RWPE1 (cell line): ENCODE measurements at regions not wholly inside any gene's neighbourhood (a gene's known extent, or its start where the extent isn't known, plus 50 kb on each side); places are given as distances from the start of the nearest gene placed in this dataset.

Experiments used
- CTCF ChIA-PET: fragments of 350-600 bp; sonication (Branson Sonifier 250); formaldehyde crosslinking; extraction: SDS; loops from one replicate; lab custom pipeline; 2021; lab: Yijun Ruan, JAX
- POLR2A ChIA-PET: fragments of 400-600 bp; formaldehyde crosslinking; extraction: SDS; loops from one replicate; lab custom pipeline; 2020; ENCODE audit warnings: antibody characterized with exemption; ENCODE audit not compliant: low non-redundant PET; lab: Yijun Ruan, JAX
- DNase-seq: peaks from one replicate; pipeline ENCODE4 v3.0.0; 2012; ENCODE audit warnings: low spot score
- H3K27ac ChIP-seq: fragments of 450-650 bp; 2 replicates; pipeline ENCODE4 v1.5.1; 2017
- CTCF ChIP-seq: fragments of 450-650 bp; conservative IDR thresholded peaks from 2 replicates; pipeline ENCODE4 v1.5.1; 2017; ENCODE audit warnings: low read depth, mild to moderate bottlenecking

GRCh38 chr5:20229303-20230005 lies 241.5 kb upstream of the CDH18 start:
- ChIA-PET POLR2A (no interaction called here), CTCF (no interaction called here)
- H3K27ac ChIP-seq: no peak overlapping the region
- TF ChIP-seq CTCF: no peak
- no peak for DNase-seq

- CTCF ChIA-PET: no interaction called here
- TF ChIP-seq CTCF: no peak
- no peak for DNase-seq
- no peak overlapping the region for H3K27ac ChIP-seq
- POLR2A ChIA-PET: no interaction called here
These were observed 237.0 kb upstream of the CDH18 start for GRCh38 chr5:20224966-20225365.

- H3K27ac ChIP-seq: no peak overlapping the region
- POLR2A ChIA-PET: no interaction called here
- DNase-seq: no peak
- CTCF ChIA-PET: interaction anchor here (0.7 kb wide), 1 partner anchor 37 kb away, joined by 3 read pairs; no protein-coding TSS in a partner anchor
- no peak for TF ChIP-seq CTCF
These were observed 236.0 kb upstream of the CDH18 start for GRCh38 chr5:20224046-20224445.

GRCh38 chr5:20223451-20223850 lies 235.5 kb upstream of the CDH18 start:
- ChIA-PET CTCF (no interaction called here), POLR2A (no interaction called here)
- no peak for TF ChIP-seq CTCF
- H3K27ac ChIP-seq: no peak overlapping the region
- no peak for DNase-seq

- POLR2A ChIA-PET: no interaction called here
- H3K27ac ChIP-seq: no peak overlapping the region
- CTCF ChIA-PET: no interaction called here
- DNase-seq: no peak
- no peak for TF ChIP-seq CTCF
These were observed 227.3 kb upstream of the CDH18 start for GRCh38 chr5:20215257-20215656.

GRCh38 chr5:20213803-20214202 lies 225.8 kb upstream of the CDH18 start:
- DNase-seq: no peak
- CTCF ChIA-PET: interaction anchor here (0.6 to 0.7 kb wide), 2 partner anchors 58 to 69 kb away, joined by 3 read pairs; no protein-coding TSS in a partner anchor
- H3K27ac ChIP-seq: no peak overlapping the region
- POLR2A ChIA-PET: no interaction called here
- TF ChIP-seq CTCF: no peak
